Fibroblast of lung (primary cell): ENCODE measurements at regions not wholly inside any gene's neighbourhood (a gene's known extent, or its start where the extent isn't known, plus 50 kb on each side); places are given as distances from the start of the nearest gene placed in this dataset.

Experiments
- DNase-seq, 2 donors: peaks; one replicate each; pipeline versions ENCODE4 v3.0.0 to v3.0.0-alpha.2; 2010; ENCODE audit warnings: low read depth in 2 of 2
- H2AFZ ChIP-seq: 2 replicates; pipeline ENCODE4 v1.5.1; 2012; ENCODE audit warnings: low read length, control low read depth, inconsistent platforms
- H3K27ac ChIP-seq: 2 replicates; pipeline ENCODE4 v1.5.1; 2011; ENCODE audit warnings: low read length, control low read depth; ENCODE audit not compliant: insufficient read depth
- H3K27me3 ChIP-seq: 2 replicates; pipeline ENCODE4 v1.5.1; 2011; ENCODE audit warnings: mild to moderate bottlenecking, low read length; ENCODE audit not compliant: control insufficient read depth, insufficient read depth
- H3K36me3 ChIP-seq: 2 replicates; pipeline ENCODE4 v1.5.1; 2011; ENCODE audit warnings: low read length; ENCODE audit not compliant: control insufficient read depth, insufficient read depth
- H3K4me1 ChIP-seq: 2 replicates; pipeline ENCODE4 v1.5.1; 2011; ENCODE audit warnings: low read length; ENCODE audit not compliant: control insufficient read depth, insufficient read depth; ENCODE audit errors: extremely low read depth
- H3K4me2 ChIP-seq: 2 replicates; pipeline ENCODE4 v1.5.1; 2011; ENCODE audit warnings: low read length, control low read depth; ENCODE audit not compliant: insufficient read depth; ENCODE audit errors: extremely low read depth
- H3K4me3 ChIP-seq, 4 experiments: fragments of 200-600 bp in 1 of 4; sonication (generic) in 1 of 4; replicated peaks in 1 of 4; 2 replicates each; pipeline ENCODE4 v1.5.1; 2011 to 2016; ENCODE audit warnings: low read length in 4 of 4, low read depth in 3 of 4, mild to moderate bottlenecking in 3 of 4, control low read depth in 2 of 4, inconsistent platforms in 1 of 4, mixed read lengths in 1 of 4; ENCODE audit not compliant: insufficient read depth in 1 of 4; ENCODE audit errors: control extremely low read depth in 1 of 4
- H3K79me2 ChIP-seq: 2 replicates; pipeline ENCODE4 v1.5.1; 2012; ENCODE audit warnings: mild to moderate bottlenecking, low read length, inconsistent platforms; ENCODE audit not compliant: control insufficient read depth, insufficient read depth
- H3K9ac ChIP-seq: 2 replicates; pipeline ENCODE4 v1.5.1; 2011; ENCODE audit warnings: mild to moderate bottlenecking, low read length, control low read depth; ENCODE audit not compliant: insufficient read depth
- H3K9me3 ChIP-seq: 2 replicates; pipeline ENCODE4 v1.5.1; 2012; ENCODE audit warnings: low read depth, low read length; ENCODE audit not compliant: control insufficient read depth, insufficient read depth
- H4K20me1 ChIP-seq: 2 replicates; pipeline ENCODE4 v1.5.1; 2011; ENCODE audit warnings: low read length; ENCODE audit not compliant: control insufficient read depth, insufficient read depth; ENCODE audit errors: extremely low read depth
- CTCF ChIP-seq, 2 donors: IDR thresholded peaks in 1 of 2; conservative IDR thresholded peaks in 1 of 2; 1 replicate in 1 of 2; 2 replicates in 1 of 2; pipeline ENCODE4 v1.5.1; 2011 to 2012; ENCODE audit warnings: low read length in 2 of 2, control low read depth in 1 of 2, inconsistent platforms in 1 of 2, low read depth in 1 of 2, mild to moderate bottlenecking in 1 of 2
- EZH2 ChIP-seq: IDR thresholded peaks from 2 replicates; pipeline ENCODE4 v1.5.1; 2012; ENCODE audit warnings: low read length, control low read depth, mild to moderate bottlenecking; ENCODE audit errors: missing control alignments

GRCh38 chr2:213220967-213221603 lies 63.2 kb upstream of the SPAG16 start:
- no peak overlapping the region for H2AFZ ChIP-seq
- H3K9ac ChIP-seq: no peak overlapping the region
- no peaks in the 10 kb centered on the region for H4K20me1 ChIP-seq
- no peaks in the 10 kb centered on the region for H3K27me3 ChIP-seq
- no peak overlapping the region for H3K27ac ChIP-seq
- H3K4me3 ChIP-seq: no peak overlapping the region
- no peak for TF ChIP-seq EZH2
- TF ChIP-seq CTCF (conservative IDR thresholded peaks at IDR 0.05 in 1 of 2, IDR thresholded peaks at IDR 0.05 in 1 of 2; ENCODE audit: low read depth in 1 of 2, low read length in 2 of 2): no peak
- no peaks in the 10 kb centered on the region for H3K36me3 ChIP-seq
- no peaks in the 10 kb centered on the region for H3K9me3 ChIP-seq
- no peak overlapping the region for H3K4me2 ChIP-seq
- DNase-seq: no peak
- H3K79me2 ChIP-seq: no peaks in the 10 kb centered on the region
- H3K4me1 ChIP-seq: no peaks in the 10 kb centered on the region

- no peak for TF ChIP-seq CTCF (conservative IDR thresholded peaks at IDR 0.05 in 1 of 2, IDR thresholded peaks at IDR 0.05 in 1 of 2; ENCODE audit: low read depth in 1 of 2, low read length in 2 of 2)
- TF ChIP-seq EZH2: no peak
- DNase-seq: no peak
- H3K9me3 ChIP-seq: no peaks in the 10 kb centered on the region
- no peak overlapping the region for H3K27ac ChIP-seq
- no peaks in the 10 kb centered on the region for H3K4me1 ChIP-seq
- H3K9ac ChIP-seq: no peak overlapping the region
- H3K4me3 ChIP-seq: no peak overlapping the region
- H3K36me3 ChIP-seq: no peaks in the 10 kb centered on the region
- H3K4me2 ChIP-seq: no peak overlapping the region
- H4K20me1 ChIP-seq: no peaks in the 10 kb centered on the region
- no peaks in the 10 kb centered on the region for H3K79me2 ChIP-seq
- H3K27me3 ChIP-seq: no peaks in the 10 kb centered on the region
- no peak overlapping the region for H2AFZ ChIP-seq
These were observed 62.3 kb upstream of the SPAG16 start for GRCh38 chr2:213221957-213222356.

- H3K79me2 ChIP-seq: no peaks in the 10 kb centered on the region
- H3K4me3 ChIP-seq: no peak overlapping the region
- H3K9ac ChIP-seq: no peak overlapping the region
- no peaks in the 10 kb centered on the region for H4K20me1 ChIP-seq
- H3K27me3 ChIP-seq: no peaks in the 10 kb centered on the region
- DNase-seq: no peak
- no peak overlapping the region for H3K4me2 ChIP-seq
- no peak overlapping the region for H2AFZ ChIP-seq
- no peaks in the 10 kb centered on the region for H3K36me3 ChIP-seq
- no peak overlapping the region for H3K27ac ChIP-seq
- H3K4me1 ChIP-seq: no peaks in the 10 kb centered on the region
- no peaks in the 10 kb centered on the region for H3K9me3 ChIP-seq
- TF ChIP-seq CTCF (conservative IDR thresholded peaks at IDR 0.05 in 1 of 2, IDR thresholded peaks at IDR 0.05 in 1 of 2; ENCODE audit: low read depth in 1 of 2, low read length in 2 of 2): no peak
- no peak for TF ChIP-seq EZH2
These were observed 59.9 kb upstream of the SPAG16 start for GRCh38 chr2:213224366-213224765.
